Stimulated activated CD4-positive, alpha-beta T cell treated with anti-CD3 and anti-CD28 coated beads, Interleukin-15, amount 100 ng/mL, for 48 hours (primary cell): ENCODE measurements at regions not wholly inside any gene's neighbourhood (a gene's known extent, or its start where the extent isn't known, plus 50 kb on each side); places are given as distances from the start of the nearest gene placed in this dataset.

Experiments
- DNase-seq, 2 donors: peaks; one replicate each; pipeline ENCODE4 v3.0.0-alpha.2; 2020; ENCODE audit warnings: low read depth in 2 of 2

DNA sequence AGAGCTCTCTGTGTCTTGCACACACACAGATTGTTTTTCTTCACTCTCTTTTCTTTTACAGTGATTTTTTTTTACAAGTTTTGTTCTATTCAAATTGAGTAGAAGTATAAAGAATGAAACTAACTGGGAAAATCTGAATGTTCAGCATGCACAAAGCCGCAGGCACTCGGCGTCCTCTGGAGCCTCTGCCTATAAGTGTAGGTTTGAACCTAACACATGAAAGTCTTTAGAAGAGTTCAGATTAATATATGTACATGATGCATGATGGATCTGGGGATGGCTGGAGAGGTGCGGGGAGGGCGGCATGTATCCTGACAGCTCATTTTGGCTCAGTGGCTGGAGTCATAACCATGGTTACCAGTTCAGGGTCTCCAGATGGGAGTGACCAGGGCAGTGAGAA is 301.1 kb upstream of the CDH4 start:
- no peak for DNase-seq

GRCh38 chr20:60952861-60953260 is 299.2 kb upstream of the CDH4 start:
- no peak for DNase-seq

DNA sequence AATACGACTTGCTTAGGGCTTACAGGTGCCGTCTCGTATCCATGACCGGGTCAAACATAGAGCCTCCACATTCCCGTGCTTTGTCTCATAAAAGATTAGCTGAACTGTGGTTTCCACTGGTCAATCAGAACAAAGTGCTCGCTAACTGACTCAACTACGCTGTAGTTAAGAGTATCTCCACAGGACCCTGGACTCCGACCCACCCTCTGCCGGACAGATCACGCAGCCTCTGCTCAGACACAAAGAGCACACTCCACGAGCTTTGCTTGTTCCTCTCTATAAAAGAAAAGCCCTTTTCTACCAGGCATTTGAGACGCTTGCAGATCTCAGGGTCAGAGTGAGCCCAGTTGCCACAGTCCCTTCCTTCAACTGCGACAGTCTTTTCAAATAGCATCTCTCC is 298.7 kb upstream of the CDH4 start:
- DNase-seq: no peak

GRCh38 chr20:60955706-60956105 is 296.4 kb upstream of the CDH4 start:
- no peak for DNase-seq

- DNase-seq: no peak
Measured at GRCh38 chr20:60956194-60956593, 295.9 kb upstream of the CDH4 start.

GRCh38 chr20:60957621-60958020 is 294.4 kb upstream of the CDH4 start:
- no peak for DNase-seq

DNA sequence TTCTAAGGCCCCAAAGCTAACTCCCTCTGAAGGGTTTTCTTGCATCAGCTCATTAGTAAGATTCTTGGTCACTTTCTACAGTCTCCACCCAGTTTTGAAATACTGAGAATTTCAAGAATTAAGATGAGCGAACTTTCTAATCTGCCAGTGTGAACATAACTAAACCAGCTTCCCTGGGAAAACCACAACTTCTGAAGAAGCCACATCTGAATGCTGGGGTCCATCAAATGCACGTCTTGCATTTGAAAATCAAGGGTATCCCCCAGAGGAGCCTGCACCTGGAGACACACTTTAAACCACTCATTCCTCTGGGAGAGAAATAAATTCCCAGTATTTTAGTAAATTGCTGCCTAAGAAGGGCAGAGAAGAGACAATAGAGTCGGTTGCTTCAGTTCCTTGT is 292.1 kb upstream of the CDH4 start:
- DNase-seq: no peak

DNA sequence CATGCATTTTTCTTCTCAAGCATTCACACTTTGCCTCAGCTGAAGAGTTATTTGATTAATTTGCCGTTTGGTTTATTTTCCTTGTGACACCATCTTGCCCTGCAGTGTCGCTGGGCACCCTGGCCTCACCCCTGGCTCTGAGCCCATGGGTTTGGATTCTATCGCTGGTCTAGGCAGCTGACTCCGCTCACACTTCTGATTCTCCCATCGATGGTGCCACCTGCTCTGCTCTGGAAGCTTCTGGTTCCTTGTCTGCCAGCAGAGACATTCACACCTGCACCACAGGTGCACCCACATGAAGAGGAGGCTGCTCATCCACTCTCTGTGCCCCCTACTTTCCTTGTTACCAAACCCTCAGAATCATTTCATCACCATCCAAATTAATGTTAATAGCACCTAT is 291.6 kb upstream of the CDH4 start:
- DNase-seq: no peak

DNA sequence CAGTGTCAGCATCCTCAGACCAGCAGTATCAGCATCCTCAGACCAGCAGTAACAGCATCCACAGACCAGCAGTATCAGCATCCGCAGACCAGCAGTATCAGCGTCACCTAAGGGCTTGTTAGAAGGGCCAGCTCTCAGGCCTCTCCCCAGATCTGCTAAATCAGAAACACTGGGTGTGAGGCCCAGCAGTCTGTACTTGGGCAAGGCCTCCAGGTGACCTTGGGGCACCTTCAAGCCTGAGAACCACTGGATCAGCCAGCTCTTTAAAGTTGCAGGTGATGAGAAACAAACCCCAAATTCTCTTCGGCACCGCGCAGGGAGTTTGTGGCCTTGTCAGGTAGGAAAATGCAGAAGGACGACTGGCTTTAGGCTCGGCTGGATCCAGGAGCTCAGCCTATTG is 290.5 kb upstream of the CDH4 start:
- DNase-seq: no peak

DNA sequence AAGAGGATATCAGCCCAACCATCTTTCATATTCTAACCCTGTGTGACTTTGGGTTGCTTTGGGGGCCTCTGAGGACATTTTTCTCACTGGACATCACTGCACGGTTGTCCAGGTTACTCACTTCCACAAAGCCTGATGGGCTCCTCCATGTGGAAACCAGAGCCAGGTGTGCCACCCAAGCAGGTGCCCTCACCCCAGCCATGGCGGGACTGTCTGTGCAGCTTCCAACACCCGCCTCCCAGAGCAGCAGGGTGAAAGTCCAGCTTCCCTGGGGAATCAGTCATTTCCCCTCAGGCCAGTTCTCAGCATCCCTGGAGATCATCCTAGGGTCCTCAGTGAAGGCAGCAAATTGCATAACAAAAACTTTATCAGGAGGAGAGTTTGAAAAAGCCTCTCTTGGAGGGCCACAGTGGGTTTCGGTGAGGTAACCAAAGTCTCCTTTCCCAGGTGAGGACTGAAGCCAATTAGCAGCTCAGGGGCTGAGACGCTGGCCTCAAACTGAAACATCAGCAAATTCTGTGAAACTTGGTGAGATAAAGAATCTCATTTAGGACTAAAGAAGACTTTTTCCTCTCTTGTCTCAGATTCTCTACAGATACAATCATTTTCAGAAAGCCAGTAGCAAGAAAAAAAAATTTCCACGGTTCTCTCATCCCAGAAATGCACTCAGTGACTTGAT is 289.6 kb upstream of the CDH4 start:
- no peak for DNase-seq

GRCh38 chr20:60963146-60963545 is 288.9 kb upstream of the CDH4 start:
- no peak for DNase-seq

- DNase-seq: no peak
Measured at GRCh38 chr20:60964911-60965310, 287.1 kb upstream of the CDH4 start.

DNA sequence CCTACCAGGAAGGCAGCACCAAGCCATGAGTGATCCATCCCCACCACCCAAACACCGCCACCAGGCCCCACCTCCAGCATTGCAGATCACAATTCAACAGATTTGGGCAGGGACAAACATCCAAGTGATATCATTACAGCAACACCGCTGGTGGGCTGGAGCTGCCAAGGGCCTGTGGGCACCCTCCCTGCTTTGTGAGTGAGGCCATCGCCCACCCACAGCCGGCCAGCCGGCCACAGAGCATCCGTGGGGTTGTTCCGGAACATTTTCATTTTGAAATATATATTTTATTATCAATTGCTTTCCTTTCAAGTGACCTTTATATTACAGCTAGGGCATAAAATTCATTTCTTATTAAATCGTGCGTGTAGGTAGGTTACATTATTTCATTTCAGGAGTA is 286.0 kb upstream of the CDH4 start:
- DNase-seq: no peak

DNA sequence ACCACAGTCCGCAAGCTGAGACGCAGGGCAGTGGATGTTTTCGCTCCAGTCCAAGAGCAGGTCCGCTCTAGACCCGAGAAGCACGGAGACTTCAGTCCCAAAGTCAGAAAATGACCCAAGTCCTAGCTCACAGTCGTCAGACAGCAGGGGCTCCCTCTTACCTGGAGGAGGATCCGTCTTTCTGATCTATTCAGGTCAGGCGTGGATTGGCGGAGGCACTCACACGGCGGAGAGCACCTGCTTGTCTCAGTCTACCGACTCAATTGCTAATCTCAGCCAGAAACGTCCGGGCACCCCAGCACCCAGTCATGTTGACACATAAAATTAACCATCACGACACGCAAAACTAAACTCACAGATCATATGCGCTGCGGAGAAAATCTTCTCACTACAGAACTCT is 285.3 kb upstream of the CDH4 start:
- DNase-seq: no peak

- DNase-seq: no peak
Measured at GRCh38 chr20:60967431-60968316, 284.4 kb upstream of the CDH4 start.

GRCh38 chr20:60968853-60969720 is 283.0 kb upstream of the CDH4 start:
- no peak for DNase-seq

DNA sequence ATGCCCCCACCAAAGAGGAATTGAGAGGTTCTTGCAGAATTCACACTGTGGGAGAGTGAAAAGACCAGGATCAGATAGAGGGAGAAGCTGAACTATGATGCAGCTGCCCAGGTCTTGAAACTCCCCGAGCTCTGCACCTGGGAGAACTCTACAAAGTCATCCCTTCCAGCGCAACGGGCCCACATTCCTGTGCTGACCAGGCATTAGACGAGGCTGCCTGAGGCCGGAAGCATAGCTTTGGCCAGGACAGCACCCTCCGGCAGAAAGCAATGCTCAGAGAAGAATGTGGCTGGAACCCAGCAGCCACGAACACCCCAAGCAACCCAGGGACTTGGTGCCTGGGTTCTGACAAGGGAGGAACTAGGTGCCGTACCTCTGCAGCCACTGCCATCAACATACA is 281.5 kb upstream of the CDH4 start:
- DNase-seq: no peak

GRCh38 chr20:60974022-60974421 is 278.0 kb upstream of the CDH4 start:
- no peak for DNase-seq

DNA sequence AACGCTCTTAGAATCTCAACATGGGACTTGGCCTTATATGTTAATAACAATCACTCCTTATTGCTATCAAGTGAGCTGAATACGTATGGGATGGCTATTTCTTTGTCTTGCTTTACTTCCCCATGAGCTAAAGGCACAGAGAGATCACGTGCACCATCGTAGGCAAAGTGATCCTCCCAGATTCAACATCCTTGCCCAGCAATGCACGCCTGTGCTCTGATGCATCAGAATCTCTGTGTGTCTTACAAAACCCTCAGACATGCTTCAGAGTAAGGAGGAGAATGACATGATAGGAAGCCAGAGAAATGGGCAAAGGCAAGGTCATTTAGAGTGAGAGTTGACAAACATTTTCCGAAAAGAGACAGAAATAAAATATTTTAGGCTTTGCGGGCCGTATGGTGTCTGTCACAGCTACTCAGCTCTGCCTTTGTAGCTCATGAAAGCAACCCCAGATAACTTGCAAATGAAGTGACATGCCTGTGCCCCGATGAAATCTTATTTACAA is 277.6 kb upstream of the CDH4 start:
- DNase-seq: no peak

DNA sequence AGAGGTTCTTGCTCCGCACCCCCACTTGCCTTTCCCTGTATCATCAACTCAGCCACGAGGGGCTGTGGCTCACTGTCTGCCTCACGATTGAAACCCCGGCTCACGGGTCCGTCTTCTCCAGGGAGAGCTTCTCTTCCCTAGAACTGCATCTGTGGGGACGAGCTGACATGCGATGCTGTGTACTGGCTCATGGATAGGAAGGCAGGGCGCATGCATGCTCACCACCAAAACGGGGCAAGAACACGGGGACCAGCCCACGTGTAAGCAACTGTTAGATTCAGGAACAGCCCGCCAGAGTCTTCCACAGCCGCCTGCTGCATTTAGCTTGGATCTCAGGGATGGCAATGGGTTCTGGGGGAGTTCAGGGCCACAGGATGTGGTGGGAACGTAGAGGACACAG is 275.9 kb upstream of the CDH4 start:
- DNase-seq: no peak

DNA sequence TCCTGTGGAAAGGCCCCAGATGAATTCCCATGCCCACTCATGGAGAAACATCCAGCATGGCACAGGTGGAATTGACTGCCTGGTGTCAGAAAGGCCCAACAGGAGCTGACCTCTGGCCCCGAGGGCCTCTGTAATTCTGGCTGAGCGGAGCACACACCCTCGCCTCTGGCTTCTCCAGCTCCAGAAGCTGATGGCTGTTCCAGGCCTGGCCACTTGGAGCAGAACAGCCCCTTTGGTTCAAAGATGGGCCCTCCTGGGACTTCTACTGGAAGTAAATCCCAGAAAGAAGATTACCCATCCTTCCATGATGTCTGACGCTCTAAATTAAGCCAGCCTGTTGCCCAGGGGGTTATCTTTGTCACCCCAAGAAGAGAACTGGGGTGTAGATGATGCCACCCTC is 275.1 kb upstream of the CDH4 start:
- no peak for DNase-seq

- DNase-seq: no peak
Measured at GRCh38 chr20:60977901-60978300, 274.2 kb upstream of the CDH4 start.
